ENCODE measurements at regions not wholly inside any gene's neighbourhood (a gene's known extent, or its start where the extent isn't known, plus 50 kb on each side); places are given as distances from the start of the nearest gene placed in this dataset.

DNA sequence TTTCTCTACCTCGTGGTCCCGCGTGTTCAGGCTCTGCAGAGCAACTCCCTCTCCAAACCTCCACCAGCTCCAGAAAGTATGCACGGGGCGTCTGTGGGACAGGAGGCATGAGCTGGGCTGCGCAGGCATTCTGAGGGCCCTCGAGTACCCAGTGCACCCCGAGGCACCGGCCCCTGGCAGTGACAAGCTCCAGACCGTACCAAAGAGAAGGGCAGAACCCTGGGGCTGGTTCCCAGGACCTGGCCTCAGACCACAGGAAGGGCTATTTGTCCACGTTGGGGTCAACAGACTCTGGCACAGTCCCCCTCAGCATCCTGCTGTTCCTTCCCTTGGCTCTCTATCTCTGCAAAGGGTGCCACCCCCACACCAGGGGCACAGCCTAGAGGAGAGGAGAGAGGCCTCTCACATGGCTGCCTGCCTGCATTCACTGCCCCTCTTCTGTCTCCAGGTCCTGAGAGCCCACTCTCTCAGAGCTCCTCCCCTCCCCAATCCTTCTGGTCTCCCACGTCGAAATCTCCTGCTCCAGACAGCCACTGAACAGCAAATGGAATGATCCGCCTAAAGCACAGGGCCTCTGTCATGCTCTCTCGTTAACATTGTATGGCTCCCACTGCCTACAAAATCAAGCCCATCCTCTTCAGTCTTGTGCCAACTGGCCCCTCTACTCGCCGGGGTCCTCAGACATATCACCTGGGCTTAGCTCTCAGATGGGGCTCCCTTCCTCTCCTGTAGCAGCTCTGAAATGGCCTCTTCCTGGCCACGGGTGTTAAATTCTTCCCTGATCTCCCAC is 96.3 kb downstream of the OAT start:
- TF ChIP-seq, protein P1, sequence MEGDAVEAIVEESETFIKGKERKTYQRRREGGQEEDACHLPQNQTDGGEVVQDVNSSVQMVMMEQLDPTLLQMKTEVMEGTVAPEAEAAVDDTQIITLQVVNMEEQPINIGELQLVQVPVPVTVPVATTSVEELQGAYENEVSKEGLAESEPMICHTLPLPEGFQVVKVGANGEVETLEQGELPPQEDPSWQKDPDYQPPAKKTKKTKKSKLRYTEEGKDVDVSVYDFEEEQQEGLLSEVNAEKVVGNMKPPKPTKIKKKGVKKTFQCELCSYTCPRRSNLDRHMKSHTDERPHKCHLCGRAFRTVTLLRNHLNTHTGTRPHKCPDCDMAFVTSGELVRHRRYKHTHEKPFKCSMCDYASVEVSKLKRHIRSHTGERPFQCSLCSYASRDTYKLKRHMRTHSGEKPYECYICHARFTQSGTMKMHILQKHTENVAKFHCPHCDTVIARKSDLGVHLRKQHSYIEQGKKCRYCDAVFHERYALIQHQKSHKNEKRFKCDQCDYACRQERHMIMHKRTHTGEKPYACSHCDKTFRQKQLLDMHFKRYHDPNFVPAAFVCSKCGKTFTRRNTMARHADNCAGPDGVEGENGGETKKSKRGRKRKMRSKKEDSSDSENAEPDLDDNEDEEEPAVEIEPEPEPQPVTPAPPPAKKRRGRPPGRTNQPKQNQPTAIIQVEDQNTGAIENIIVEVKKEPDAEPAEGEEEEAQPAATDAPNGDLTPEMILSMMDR (IDR thresholded peaks at IDR 0.05): no peak
- no peak for TF ChIP-seq POLR2A (IDR thresholded peaks at IDR 0.05)

Measured in Peyer's patch (tissue), 4 donors.